OCI-LY1 (cell line): ENCODE measurements at regions not wholly inside any gene's neighbourhood (a gene's known extent, or its start where the extent isn't known, plus 50 kb on each side); places are given as distances from the start of the nearest gene placed in this dataset.

ENCODE experiments used
- EZH2 ChIP-seq: fragments of 200-600 bp; sonication (generic), shearing (Covaris generic); IDR thresholded peaks from 2 replicates; pipeline ENCODE4 v1.8.0; 2017; ENCODE audit warnings: borderline replicate concordance, mixed run types, mild to moderate bottlenecking, antibody characterized with exemption, low read length, moderate library complexity, mixed read lengths
- TF ChIP-seq, protein P1 (sequence below): fragments of 200-600 bp; sonication (generic), shearing (Covaris generic); IDR thresholded peaks from 2 replicates; pipeline ENCODE4 v1.5.1; 2017; ENCODE audit warnings: mild to moderate bottlenecking, antibody characterized with exemption, low read length, moderate library complexity, mixed read lengths

DNA sequence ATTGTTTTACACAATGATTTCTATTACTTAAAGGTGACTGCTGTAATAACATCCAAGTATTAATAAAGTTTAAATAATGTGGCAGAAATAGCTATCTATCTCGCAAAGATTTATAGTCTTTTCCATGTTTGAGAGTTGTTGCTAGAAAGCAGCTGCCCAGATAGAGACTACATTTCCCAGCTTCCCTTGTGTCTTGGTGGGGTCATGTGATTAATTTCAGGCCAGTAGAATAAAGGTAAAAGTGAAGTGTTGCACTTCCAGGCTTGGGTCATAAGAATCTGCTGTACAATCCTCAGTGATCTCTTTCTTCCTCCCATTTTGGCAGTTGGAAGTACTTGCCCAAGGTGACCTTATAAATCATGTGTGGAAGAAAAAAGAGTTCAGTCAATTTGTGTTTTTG lies 449.7 kb upstream of the USP15 start:
- TF ChIP-seq, protein P1, sequence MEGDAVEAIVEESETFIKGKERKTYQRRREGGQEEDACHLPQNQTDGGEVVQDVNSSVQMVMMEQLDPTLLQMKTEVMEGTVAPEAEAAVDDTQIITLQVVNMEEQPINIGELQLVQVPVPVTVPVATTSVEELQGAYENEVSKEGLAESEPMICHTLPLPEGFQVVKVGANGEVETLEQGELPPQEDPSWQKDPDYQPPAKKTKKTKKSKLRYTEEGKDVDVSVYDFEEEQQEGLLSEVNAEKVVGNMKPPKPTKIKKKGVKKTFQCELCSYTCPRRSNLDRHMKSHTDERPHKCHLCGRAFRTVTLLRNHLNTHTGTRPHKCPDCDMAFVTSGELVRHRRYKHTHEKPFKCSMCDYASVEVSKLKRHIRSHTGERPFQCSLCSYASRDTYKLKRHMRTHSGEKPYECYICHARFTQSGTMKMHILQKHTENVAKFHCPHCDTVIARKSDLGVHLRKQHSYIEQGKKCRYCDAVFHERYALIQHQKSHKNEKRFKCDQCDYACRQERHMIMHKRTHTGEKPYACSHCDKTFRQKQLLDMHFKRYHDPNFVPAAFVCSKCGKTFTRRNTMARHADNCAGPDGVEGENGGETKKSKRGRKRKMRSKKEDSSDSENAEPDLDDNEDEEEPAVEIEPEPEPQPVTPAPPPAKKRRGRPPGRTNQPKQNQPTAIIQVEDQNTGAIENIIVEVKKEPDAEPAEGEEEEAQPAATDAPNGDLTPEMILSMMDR, result no peak
- no peak for TF ChIP-seq EZH2
